Epidermal melanocyte (primary cell): ENCODE measurements at regions not wholly inside any gene's neighbourhood (a gene's known extent, or its start where the extent isn't known, plus 50 kb on each side); places are given as distances from the start of the nearest gene placed in this dataset.

Experiments
- DNase-seq: peaks from one replicate; pipeline ENCODE4 v3.0.0; 2011; ENCODE audit warnings: low spot score; ENCODE audit not compliant: insufficient read length

GRCh38 chr5:124279146-124279876 lies 467.1 kb downstream of the ZNF608 start:
- no peak for DNase-seq

GRCh38 chr5:124278636-124279035 lies 467.8 kb downstream of the ZNF608 start:
- DNase-seq, result no peak

- DNase-seq, result no peak
These were observed 468.5 kb downstream of the ZNF608 start for GRCh38 chr5:124277767-124278545.

GRCh38 chr5:124276166-124276565 lies 470.3 kb downstream of the ZNF608 start:
- no peak for DNase-seq

GRCh38 chr5:124274949-124275348 lies 471.5 kb downstream of the ZNF608 start:
- no peak for DNase-seq

GRCh38 chr5:124264499-124264898 lies 481.9 kb downstream of the ZNF608 start:
- no peak for DNase-seq

- no peak for DNase-seq
These were observed 482.6 kb downstream of the ZNF608 start for GRCh38 chr5:124263680-124264491.

- no peak for DNase-seq
These were observed 483.4 kb downstream of the ZNF608 start for GRCh38 chr5:124262991-124263571.

GRCh38 chr5:124262470-124262869 lies 484.0 kb downstream of the ZNF608 start:
- DNase-seq, result no peak

GRCh38 chr5:124261848-124262247 lies 484.6 kb downstream of the ZNF608 start:
- no peak for DNase-seq

- DNase-seq, result no peak
These were observed 485.4 kb downstream of the ZNF608 start for GRCh38 chr5:124260921-124261515.

- no peak for DNase-seq
These were observed 487.4 kb downstream of the ZNF608 start for GRCh38 chr5:124259017-124259416.

GRCh38 chr5:124257048-124257447 lies 489.4 kb downstream of the ZNF608 start:
- DNase-seq, result no peak

- no peak for DNase-seq
These were observed 493.1 kb downstream of the ZNF608 start for GRCh38 chr5:124253203-124253810.

- no peak for DNase-seq
These were observed 493.7 kb downstream of the ZNF608 start for GRCh38 chr5:124252747-124253146.

- DNase-seq, result no peak
These were observed 494.2 kb downstream of the ZNF608 start for GRCh38 chr5:124252191-124252638.

GRCh38 chr5:124245276-124245675 lies 501.2 kb downstream of the ZNF608 start:
- no peak for DNase-seq

GRCh38 chr5:124240732-124241131 lies 505.7 kb downstream of the ZNF608 start:
- no peak for DNase-seq

GRCh38 chr5:124239572-124239971 lies 506.9 kb downstream of the ZNF608 start:
- DNase-seq, result no peak

- no peak for DNase-seq
These were observed 508.1 kb downstream of the ZNF608 start for GRCh38 chr5:124238350-124238749.
